GM12878 (cell line): ENCODE measurements at regions not wholly inside any gene's neighbourhood (a gene's known extent, or its start where the extent isn't known, plus 50 kb on each side); places are given as distances from the start of the nearest gene placed in this dataset.

Experiments
- CEBPB ChIP-seq, 2 experiments: fragments of 150-350 bp in 1 of 2; IDR thresholded peaks; 2 replicates each; pipeline ENCODE4 v1.6.1; 2012 to 2014; ENCODE audit warnings: low read depth in 2 of 2, low read length in 2 of 2, borderline replicate concordance in 1 of 2, inconsistent platforms in 1 of 2
- CHD2 ChIP-seq: IDR thresholded peaks from 2 replicates; pipeline ENCODE4 v1.6.1; 2011; ENCODE audit warnings: low read depth, low read length, improper control_type of control experiment, borderline replicate concordance
- CTCF ChIP-seq, 3 experiments: IDR thresholded peaks in 2 of 3; conservative IDR thresholded peaks in 1 of 3; 2 replicates each; pipeline ENCODE4 v1.5.1; 2011; ENCODE audit warnings: low read depth in 3 of 3, low read length in 3 of 3, mild to moderate bottlenecking in 3 of 3, control low read depth in 2 of 3, moderate library complexity in 2 of 3, inconsistent platforms in 1 of 3, mixed read lengths in 1 of 3; ENCODE audit not compliant: control insufficient read depth in 2 of 3, insufficient read depth in 1 of 3; ENCODE audit errors: extremely low read depth in 1 of 3
- MTA3 ChIP-seq: IDR thresholded peaks from 2 replicates; pipeline ENCODE4 v1.6.1; 2012; ENCODE audit warnings: low read length, inconsistent platforms, borderline replicate concordance
- RAD21 ChIP-seq: IDR thresholded peaks from 2 replicates; pipeline ENCODE4 v1.6.1; 2011; ENCODE audit warnings: mild to moderate bottlenecking, low read depth, low read length, moderate library complexity; ENCODE audit not compliant: insufficient read depth
- RAD51 ChIP-seq: fragments of 450-650 bp; IDR thresholded peaks from 2 replicates; pipeline ENCODE4 v1.6.1; 2016; ENCODE audit warnings: moderate library complexity, mild to moderate bottlenecking, inconsistent platforms
- RBBP5 ChIP-seq: fragments of 200-600 bp; sonication (generic); conservative IDR thresholded peaks from 2 replicates; pipeline ENCODE4 v1.6.1; 2016
- SUZ12 ChIP-seq: fragments of 200-600 bp; sonication (generic); IDR thresholded peaks from one replicate; pipeline ENCODE4 v1.6.1; 2018; ENCODE audit warnings: antibody characterized with exemption, mild to moderate bottlenecking; ENCODE audit not compliant: unreplicated experiment
- TAF1 ChIP-seq: IDR thresholded peaks from 2 replicates; pipeline ENCODE4 v1.6.1; 2011; ENCODE audit warnings: mild to moderate bottlenecking, low read depth, low read length, borderline replicate concordance
- TCF12 ChIP-seq: IDR thresholded peaks from 2 replicates; pipeline ENCODE4 v1.6.1; 2011; ENCODE audit warnings: low read depth, mild to moderate bottlenecking, low read length
- TF ChIP-seq, protein P1 (sequence below): IDR thresholded peaks from 2 replicates; pipeline ENCODE4 v1.6.1; 2012; ENCODE audit warnings: low read depth, low read length, improper control_type of control experiment
- TF ChIP-seq, protein P2 (sequence below): IDR thresholded peaks from 2 replicates; pipeline ENCODE4 v1.6.1; 2011; ENCODE audit warnings: mild to moderate bottlenecking, low read depth, low read length, moderate library complexity; ENCODE audit not compliant: insufficient replicate concordance

DNA sequence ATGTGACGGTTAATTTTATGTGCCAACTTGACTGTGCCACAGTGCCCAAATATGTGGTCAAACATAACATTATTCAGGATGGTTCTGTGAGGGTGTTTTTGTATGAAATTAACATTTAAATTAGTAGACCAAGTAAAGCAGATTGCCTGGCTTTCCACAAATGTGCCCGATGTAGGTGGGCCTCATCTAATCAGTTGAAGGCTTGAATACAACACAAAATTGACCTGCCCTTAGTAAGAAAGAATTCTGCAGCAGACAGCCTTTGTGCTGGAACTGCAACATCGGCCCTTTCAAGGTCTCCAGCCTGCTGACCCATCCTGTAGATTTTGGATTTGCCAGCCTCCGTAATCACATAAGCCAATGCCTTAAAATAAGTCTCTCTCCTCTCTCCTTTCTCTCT lies 215.9 kb downstream of the MEX3B start:
- TF ChIP-seq TCF12 (no peak), CTCF (IDR thresholded peaks at IDR 0.05 in 2 of 3, conservative IDR thresholded peaks at IDR 0.05 in 1 of 3; ENCODE audit: control insufficient read depth in 2 of 3, extremely low read depth in 1 of 3, insufficient read depth in 1 of 3, low read depth in 3 of 3, low read length in 3 of 3) (no peak), SUZ12 (no peak), CHD2 (no peak), RAD21 (no peak), MTA3 (no peak), CEBPB (IDR thresholded peaks at IDR 0.05; ENCODE audit: borderline replicate concordance in 1 of 2, low read depth in 2 of 2, low read length in 2 of 2) (no peak), TAF1 (no peak), RAD51 (no peak), RBBP5 (no peak)
- TF ChIP-seq, protein P1, sequence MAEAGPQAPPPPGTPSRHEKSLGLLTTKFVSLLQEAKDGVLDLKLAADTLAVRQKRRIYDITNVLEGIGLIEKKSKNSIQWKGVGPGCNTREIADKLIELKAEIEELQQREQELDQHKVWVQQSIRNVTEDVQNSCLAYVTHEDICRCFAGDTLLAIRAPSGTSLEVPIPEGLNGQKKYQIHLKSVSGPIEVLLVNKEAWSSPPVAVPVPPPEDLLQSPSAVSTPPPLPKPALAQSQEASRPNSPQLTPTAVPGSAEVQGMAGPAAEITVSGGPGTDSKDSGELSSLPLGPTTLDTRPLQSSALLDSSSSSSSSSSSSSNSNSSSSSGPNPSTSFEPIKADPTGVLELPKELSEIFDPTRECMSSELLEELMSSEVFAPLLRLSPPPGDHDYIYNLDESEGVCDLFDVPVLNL = no peak
- TF ChIP-seq, protein P2, sequence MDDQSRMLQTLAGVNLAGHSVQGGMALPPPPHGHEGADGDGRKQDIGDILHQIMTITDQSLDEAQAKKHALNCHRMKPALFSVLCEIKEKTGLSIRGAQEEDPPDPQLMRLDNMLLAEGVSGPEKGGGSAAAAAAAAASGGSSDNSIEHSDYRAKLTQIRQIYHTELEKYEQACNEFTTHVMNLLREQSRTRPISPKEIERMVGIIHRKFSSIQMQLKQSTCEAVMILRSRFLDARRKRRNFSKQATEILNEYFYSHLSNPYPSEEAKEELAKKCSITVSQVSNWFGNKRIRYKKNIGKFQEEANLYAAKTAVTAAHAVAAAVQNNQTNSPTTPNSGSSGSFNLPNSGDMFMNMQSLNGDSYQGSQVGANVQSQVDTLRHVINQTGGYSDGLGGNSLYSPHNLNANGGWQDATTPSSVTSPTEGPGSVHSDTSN = no peak
